ENCODE measurements at regions not wholly inside any gene's neighbourhood (a gene's known extent, or its start where the extent isn't known, plus 50 kb on each side); places are given as distances from the start of the nearest gene placed in this dataset.

GRCh38 chr7:25891591-25891990 lies 260.4 kb upstream of the NFE2L3 start:
- no peak for TF ChIP-seq CTCF (IDR thresholded peaks at IDR 0.05; ENCODE audit: low read depth, low read length, missing control alignments)
- DNase-seq (ENCODE audit: extremely low read depth, low read depth), result no peak
- H3K4me3 ChIP-seq (replicated peaks; ENCODE audit: low read depth, low read length), result no peak overlapping the region

- H3K4me3 ChIP-seq (replicated peaks; ENCODE audit: low read depth, low read length), result peak overlapping the region; percentile 23
- no peak for TF ChIP-seq CTCF (IDR thresholded peaks at IDR 0.05; ENCODE audit: low read depth, low read length, missing control alignments)
- DNase-seq (ENCODE audit: extremely low read depth, low read depth), result no peak
Measured at GRCh38 chr7:25893436-25893835, 258.6 kb upstream of the NFE2L3 start.

GRCh38 chr7:25894002-25894901 lies 257.7 kb upstream of the NFE2L3 start:
- H3K4me3 ChIP-seq (replicated peaks; ENCODE audit: low read depth, low read length), result no peak overlapping the region
- DNase-seq (ENCODE audit: extremely low read depth, low read depth), result no peak
- TF ChIP-seq CTCF (IDR thresholded peaks at IDR 0.05; ENCODE audit: low read depth, low read length, missing control alignments), result no peak

- peak; percentile 1 for DNase-seq (ENCODE audit: extremely low read depth, low read depth)
- no peak overlapping the region for H3K4me3 ChIP-seq (replicated peaks; ENCODE audit: low read depth, low read length)
- peak; percentile 72 for TF ChIP-seq CTCF (IDR thresholded peaks at IDR 0.05; ENCODE audit: low read depth, low read length, missing control alignments)
Measured at GRCh38 chr7:25894902-25895791, 256.9 kb upstream of the NFE2L3 start.

GRCh38 chr7:25895792-25896171 lies 256.2 kb upstream of the NFE2L3 start:
- no peak for TF ChIP-seq CTCF (IDR thresholded peaks at IDR 0.05; ENCODE audit: low read depth, low read length, missing control alignments)
- DNase-seq (ENCODE audit: extremely low read depth, low read depth), result no peak
- H3K4me3 ChIP-seq (replicated peaks; ENCODE audit: low read depth, low read length), result no peak overlapping the region

GRCh38 chr7:25897261-25897782 lies 254.7 kb upstream of the NFE2L3 start:
- no peak overlapping the region for H3K4me3 ChIP-seq (replicated peaks; ENCODE audit: low read depth, low read length)
- no peak for TF ChIP-seq CTCF (IDR thresholded peaks at IDR 0.05; ENCODE audit: low read depth, low read length, missing control alignments)
- DNase-seq (ENCODE audit: extremely low read depth, low read depth), result no peak
